ENCODE measurements at regions not wholly inside any gene's neighbourhood (a gene's known extent, or its start where the extent isn't known, plus 50 kb on each side); places are given as distances from the start of the nearest gene placed in this dataset.
A peak's percentile ranks its signal among the peaks of the same experiment; 100 is the strongest.

DNA sequence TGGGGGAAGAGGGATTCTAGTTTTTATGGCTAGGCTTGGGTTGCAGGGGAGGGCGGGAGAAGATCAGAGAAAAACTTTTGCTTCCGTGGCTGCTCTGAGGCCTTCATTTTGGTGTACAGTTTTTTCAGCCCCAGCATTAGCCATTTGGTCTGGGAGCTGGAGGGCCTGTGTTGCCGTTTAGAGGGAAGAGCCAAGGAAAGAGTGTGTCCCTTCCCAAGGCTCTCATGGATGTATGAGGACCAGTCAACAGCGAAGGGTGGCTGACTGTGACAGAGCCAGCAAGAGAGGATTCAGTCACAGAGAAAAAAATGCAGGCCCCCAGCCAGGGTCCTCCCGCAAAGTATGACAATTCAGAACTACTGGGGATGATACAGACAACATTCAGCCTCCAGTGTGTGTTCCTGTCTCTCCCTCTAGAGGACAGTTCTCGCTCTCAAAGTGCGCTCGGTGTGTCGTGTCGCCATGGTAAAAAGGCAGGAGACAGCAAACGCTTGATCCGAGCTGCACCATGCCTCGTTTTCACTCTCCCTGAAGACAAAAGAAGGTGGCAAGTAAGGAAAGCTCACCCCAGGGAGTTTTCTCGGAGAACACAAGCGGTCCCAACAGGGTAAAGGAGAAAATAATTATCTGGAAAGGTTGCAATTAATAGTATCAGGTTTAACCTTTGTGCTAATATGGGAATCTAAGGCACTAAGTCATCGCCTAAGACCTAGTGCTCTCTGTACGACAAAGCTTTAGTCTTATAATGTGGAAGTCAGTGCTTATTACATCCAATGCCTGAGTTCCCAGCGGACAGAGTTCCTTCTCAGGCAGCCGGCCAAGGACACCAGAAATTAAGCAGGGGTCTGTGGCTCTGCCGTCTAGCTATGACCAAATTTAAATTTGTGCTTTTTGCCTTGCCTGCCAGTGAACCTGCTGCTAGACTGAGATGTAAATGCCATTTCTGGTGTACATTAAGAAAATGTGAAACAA lies 157.3 kb upstream of the PLXNC1 start:
- TF ChIP-seq POLR2A (IDR thresholded peaks at IDR 0.05): no peak
- TF ChIP-seq, protein P1, sequence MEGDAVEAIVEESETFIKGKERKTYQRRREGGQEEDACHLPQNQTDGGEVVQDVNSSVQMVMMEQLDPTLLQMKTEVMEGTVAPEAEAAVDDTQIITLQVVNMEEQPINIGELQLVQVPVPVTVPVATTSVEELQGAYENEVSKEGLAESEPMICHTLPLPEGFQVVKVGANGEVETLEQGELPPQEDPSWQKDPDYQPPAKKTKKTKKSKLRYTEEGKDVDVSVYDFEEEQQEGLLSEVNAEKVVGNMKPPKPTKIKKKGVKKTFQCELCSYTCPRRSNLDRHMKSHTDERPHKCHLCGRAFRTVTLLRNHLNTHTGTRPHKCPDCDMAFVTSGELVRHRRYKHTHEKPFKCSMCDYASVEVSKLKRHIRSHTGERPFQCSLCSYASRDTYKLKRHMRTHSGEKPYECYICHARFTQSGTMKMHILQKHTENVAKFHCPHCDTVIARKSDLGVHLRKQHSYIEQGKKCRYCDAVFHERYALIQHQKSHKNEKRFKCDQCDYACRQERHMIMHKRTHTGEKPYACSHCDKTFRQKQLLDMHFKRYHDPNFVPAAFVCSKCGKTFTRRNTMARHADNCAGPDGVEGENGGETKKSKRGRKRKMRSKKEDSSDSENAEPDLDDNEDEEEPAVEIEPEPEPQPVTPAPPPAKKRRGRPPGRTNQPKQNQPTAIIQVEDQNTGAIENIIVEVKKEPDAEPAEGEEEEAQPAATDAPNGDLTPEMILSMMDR (IDR thresholded peaks at IDR 0.05): peak in 1 of 4 experiments; percentile 39
